Stimulated activated memory B cell treated with anti-CD40 and anti-IgM and Interleukin-4, amounts not matched to agents 10 μg/mL and 1 μg/mL and 100 μg/mL, for 72 hours (primary cell): ENCODE measurements at regions not wholly inside any gene's neighbourhood (a gene's known extent, or its start where the extent isn't known, plus 50 kb on each side); places are given as distances from the start of the nearest gene placed in this dataset.
"Not testable (repeated sequence)": the region's sequence is repeated elsewhere in the genome, so short reads cannot be mapped to it uniquely, and the experiment has no call there.

Experiments
- ATAC-seq: fragments of 150-1000 bp; cut with Tn5 transposase; 2 replicates; pipeline ENCODE4 v1.10.0; 2021
- H3K27ac Mint-ChIP-seq: one replicate; pipeline ENCODE4 v1.8.0; 2022; ENCODE audit warnings: mild to moderate bottlenecking, mixed read lengths
- H3K27me3 Mint-ChIP-seq: one replicate; pipeline ENCODE4 v1.8.0; 2022; ENCODE audit warnings: mixed read lengths
- H3K36me3 Mint-ChIP-seq: one replicate; pipeline ENCODE4 v1.8.0; 2022; ENCODE audit warnings: mixed read lengths
- H3K4me1 Mint-ChIP-seq: one replicate; pipeline ENCODE4 v1.8.0; 2022; ENCODE audit warnings: mixed read lengths
- H3K4me3 Mint-ChIP-seq: one replicate; pipeline ENCODE4 v1.8.0; 2022; ENCODE audit warnings: mild to moderate bottlenecking, moderate library complexity, mixed read lengths
- H3K9me3 Mint-ChIP-seq: one replicate; pipeline ENCODE4 v1.8.0; 2022; ENCODE audit warnings: mixed read lengths

- no peaks in the 10 kb centered on the region for H3K9me3 Mint-ChIP-seq
- peaks cover 23% of the 10 kb centered on the region for H3K27me3 Mint-ChIP-seq
- H3K36me3 Mint-ChIP-seq = no peaks in the 10 kb centered on the region
- no peak overlapping the region for H3K4me3 Mint-ChIP-seq
- H3K4me1 Mint-ChIP-seq = no peaks in the 10 kb centered on the region
- ATAC-seq = peak; percentile 63
- no peak overlapping the region for H3K27ac Mint-ChIP-seq
Measured at GRCh38 chr2:90069290-90069894, 1377.9 kb downstream of the RPIA start.

GRCh38 chr2:90076311-90076710 lies 1384.8 kb downstream of the RPIA start:
- Mint-ChIP-seq H3K9me3 (no peaks in the 10 kb centered on the region), H3K4me3 (no peak overlapping the region), H3K27ac (no peak overlapping the region), H3K4me1 (no peaks in the 10 kb centered on the region), H3K36me3 (no peaks in the 10 kb centered on the region), H3K27me3 (peaks cover 35% of the 10 kb centered on the region)
- ATAC-seq = no peak

GRCh38 chr2:90077948-90078347 lies 1386.5 kb downstream of the RPIA start:
- Mint-ChIP-seq H3K27me3 (peaks cover 29% of the 10 kb centered on the region), H3K36me3 (no peaks in the 10 kb centered on the region), H3K27ac (no peak overlapping the region), H3K4me1 (no peaks in the 10 kb centered on the region), H3K9me3 (no peaks in the 10 kb centered on the region), H3K4me3 (no peak overlapping the region)
- ATAC-seq = no peak

- peaks cover 29% of the 10 kb centered on the region for H3K27me3 Mint-ChIP-seq
- no peaks in the 10 kb centered on the region for H3K9me3 Mint-ChIP-seq
- H3K4me3 Mint-ChIP-seq = no peak overlapping the region
- H3K36me3 Mint-ChIP-seq = no peaks in the 10 kb centered on the region
- ATAC-seq = no peak
- no peak overlapping the region for H3K27ac Mint-ChIP-seq
- no peaks in the 10 kb centered on the region for H3K4me1 Mint-ChIP-seq
Measured at GRCh38 chr2:90079374-90079773, 1387.9 kb downstream of the RPIA start.

GRCh38 chr2:90087792-90088191 lies 1396.3 kb downstream of the RPIA start:
- H3K36me3 Mint-ChIP-seq, H3K9me3 Mint-ChIP-seq, H3K27ac Mint-ChIP-seq, H3K27me3 Mint-ChIP-seq, H3K4me1 Mint-ChIP-seq, H3K4me3 Mint-ChIP-seq, ATAC-seq: not testable (repeated sequence)

GRCh38 chr2:90093571-90094270 lies 1402.2 kb downstream of the RPIA start:
- H3K27me3 Mint-ChIP-seq, H3K36me3 Mint-ChIP-seq, H3K9me3 Mint-ChIP-seq, H3K4me1 Mint-ChIP-seq, H3K27ac Mint-ChIP-seq, H3K4me3 Mint-ChIP-seq: not testable (repeated sequence)
- ATAC-seq = peak; percentile 53

GRCh38 chr2:90097617-90098016 lies 1406.1 kb downstream of the RPIA start:
- not testable (repeated sequence) for H3K9me3 Mint-ChIP-seq, H3K27me3 Mint-ChIP-seq, H3K4me3 Mint-ChIP-seq, H3K27ac Mint-ChIP-seq, ATAC-seq, H3K4me1 Mint-ChIP-seq, H3K36me3 Mint-ChIP-seq

- not testable (repeated sequence) for H3K27ac Mint-ChIP-seq, H3K36me3 Mint-ChIP-seq, H3K9me3 Mint-ChIP-seq, H3K27me3 Mint-ChIP-seq, H3K4me3 Mint-ChIP-seq, ATAC-seq, H3K4me1 Mint-ChIP-seq
Measured at GRCh38 chr2:90105142-90105541, 1413.7 kb downstream of the RPIA start.

- H3K27me3 Mint-ChIP-seq, H3K36me3 Mint-ChIP-seq, H3K27ac Mint-ChIP-seq, H3K4me3 Mint-ChIP-seq, H3K9me3 Mint-ChIP-seq, ATAC-seq, H3K4me1 Mint-ChIP-seq: not testable (repeated sequence)
Measured at GRCh38 chr2:90123409-90123808, 1431.9 kb downstream of the RPIA start.

- H3K9me3 Mint-ChIP-seq, H3K4me3 Mint-ChIP-seq, H3K36me3 Mint-ChIP-seq, H3K4me1 Mint-ChIP-seq, H3K27ac Mint-ChIP-seq, ATAC-seq, H3K27me3 Mint-ChIP-seq: not testable (repeated sequence)
Measured at GRCh38 chr2:90139046-90139445, 1447.6 kb downstream of the RPIA start.

GRCh38 chr2:90141558-90141957 lies 1450.1 kb downstream of the RPIA start:
- not testable (repeated sequence) for ATAC-seq

GRCh38 chr2:90151805-90152204 lies 1460.3 kb downstream of the RPIA start:
- H3K9me3 Mint-ChIP-seq, H3K4me3 Mint-ChIP-seq, H3K4me1 Mint-ChIP-seq, H3K27ac Mint-ChIP-seq, H3K27me3 Mint-ChIP-seq, ATAC-seq, H3K36me3 Mint-ChIP-seq: not testable (repeated sequence)

More at GRCh38 chr2:90141558-90141957, 1450.1 kb downstream of the RPIA start:
- H3K4me1 Mint-ChIP-seq, H3K27ac Mint-ChIP-seq, H3K4me3 Mint-ChIP-seq, H3K36me3 Mint-ChIP-seq, H3K9me3 Mint-ChIP-seq: not testable (repeated sequence)
- H3K27me3 Mint-ChIP-seq = peaks cover 28% of the 10 kb centered on the region

- not testable (repeated sequence) for H3K27me3 Mint-ChIP-seq, H3K4me1 Mint-ChIP-seq, H3K27ac Mint-ChIP-seq, H3K4me3 Mint-ChIP-seq, H3K36me3 Mint-ChIP-seq, H3K9me3 Mint-ChIP-seq, ATAC-seq
Measured at GRCh38 chr2:90170978-90171377, 1479.5 kb downstream of the RPIA start.

- not testable (repeated sequence) for H3K4me3 Mint-ChIP-seq, H3K36me3 Mint-ChIP-seq, ATAC-seq, H3K27ac Mint-ChIP-seq, H3K4me1 Mint-ChIP-seq, H3K27me3 Mint-ChIP-seq, H3K9me3 Mint-ChIP-seq
Measured at GRCh38 chr2:90173081-90173480, 1481.6 kb downstream of the RPIA start.

- H3K36me3 Mint-ChIP-seq, H3K9me3 Mint-ChIP-seq, H3K27ac Mint-ChIP-seq, H3K27me3 Mint-ChIP-seq, ATAC-seq, H3K4me3 Mint-ChIP-seq: not testable (repeated sequence)
- H3K4me1 Mint-ChIP-seq = peaks cover 14% of the 10 kb centered on the region
Measured at GRCh38 chr2:90179591-90179990, 1488.1 kb downstream of the RPIA start.

GRCh38 chr2:90207454-90208058 lies 1516.1 kb downstream of the RPIA start:
- peaks cover 11% of the 10 kb centered on the region for H3K4me1 Mint-ChIP-seq
- H3K4me3 Mint-ChIP-seq = no peak overlapping the region
- no peaks in the 10 kb centered on the region for H3K9me3 Mint-ChIP-seq
- peak; percentile 64 for ATAC-seq
- H3K36me3 Mint-ChIP-seq = no peaks in the 10 kb centered on the region
- H3K27me3 Mint-ChIP-seq = peaks cover 22% of the 10 kb centered on the region
- no peak overlapping the region for H3K27ac Mint-ChIP-seq
